ENCODE measurements at regions not wholly inside any gene's neighbourhood (a gene's known extent, or its start where the extent isn't known, plus 50 kb on each side); places are given as distances from the start of the nearest gene placed in this dataset.

DNA sequence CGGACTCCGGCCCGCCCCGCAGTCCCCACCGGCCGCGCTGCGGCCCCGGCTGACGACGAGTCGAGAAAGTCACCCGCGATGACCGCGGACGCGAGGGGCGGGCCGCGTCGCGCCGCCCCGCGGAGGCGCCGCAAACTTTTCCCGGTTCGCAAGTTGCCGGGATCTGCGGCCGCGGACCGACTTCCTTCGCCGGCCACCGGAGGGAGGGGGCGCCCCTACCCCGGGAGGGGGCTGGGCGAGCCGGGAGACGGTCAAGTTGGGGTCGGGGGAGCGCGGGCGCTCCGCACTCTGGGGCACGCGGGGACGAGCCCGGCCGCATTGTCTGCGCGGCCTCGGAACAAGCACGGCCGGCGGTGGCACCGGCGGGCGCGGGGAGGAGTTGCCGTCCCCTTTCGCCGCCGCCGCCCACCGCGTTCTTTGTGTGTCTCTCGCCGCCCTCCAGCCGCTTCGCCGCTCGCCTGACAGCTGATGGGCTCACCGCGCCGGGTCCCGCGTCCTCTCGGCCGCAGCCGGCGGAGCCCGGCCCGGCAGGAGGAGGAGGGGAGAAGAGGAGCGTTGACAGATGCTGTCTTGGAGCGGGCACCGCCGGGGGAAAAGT, 131.6 kb downstream of the OGFRL1 start:
- Histone ChIP-seq H3K9me2 (replicated peaks; ENCODE audit: control insufficient read depth, low read length) (no peaks in the 10 kb centered on the region), H3K9me3 (ENCODE audit: control insufficient read depth, insufficient read depth, low read length) (no peaks in the 10 kb centered on the region), H3F3A (ENCODE audit: control insufficient read depth, insufficient read depth) (no peaks in the 10 kb centered on the region), H3K27me3 (ENCODE audit: control insufficient read depth, low read length) (no peaks in the 10 kb centered on the region), H3K4me3 (ENCODE audit: low read length) (no peak overlapping the region), H4K20me1 (ENCODE audit: control insufficient read depth, insufficient read depth, low read depth, low read length) (no peaks in the 10 kb centered on the region), H3K36me3 (ENCODE audit: control insufficient read depth, low read length) (no peaks in the 10 kb centered on the region), H3K79me2 (ENCODE audit: control insufficient read depth, low read length) (no peaks in the 10 kb centered on the region), H3K4me2 (ENCODE audit: low read length) (no peak overlapping the region), H3K4me1 (ENCODE audit: control insufficient read depth, low read length) (no peaks in the 10 kb centered on the region), H3K27ac (ENCODE audit: low read depth, low read length) (no peak overlapping the region)
- TF ChIP-seq, protein P1, sequence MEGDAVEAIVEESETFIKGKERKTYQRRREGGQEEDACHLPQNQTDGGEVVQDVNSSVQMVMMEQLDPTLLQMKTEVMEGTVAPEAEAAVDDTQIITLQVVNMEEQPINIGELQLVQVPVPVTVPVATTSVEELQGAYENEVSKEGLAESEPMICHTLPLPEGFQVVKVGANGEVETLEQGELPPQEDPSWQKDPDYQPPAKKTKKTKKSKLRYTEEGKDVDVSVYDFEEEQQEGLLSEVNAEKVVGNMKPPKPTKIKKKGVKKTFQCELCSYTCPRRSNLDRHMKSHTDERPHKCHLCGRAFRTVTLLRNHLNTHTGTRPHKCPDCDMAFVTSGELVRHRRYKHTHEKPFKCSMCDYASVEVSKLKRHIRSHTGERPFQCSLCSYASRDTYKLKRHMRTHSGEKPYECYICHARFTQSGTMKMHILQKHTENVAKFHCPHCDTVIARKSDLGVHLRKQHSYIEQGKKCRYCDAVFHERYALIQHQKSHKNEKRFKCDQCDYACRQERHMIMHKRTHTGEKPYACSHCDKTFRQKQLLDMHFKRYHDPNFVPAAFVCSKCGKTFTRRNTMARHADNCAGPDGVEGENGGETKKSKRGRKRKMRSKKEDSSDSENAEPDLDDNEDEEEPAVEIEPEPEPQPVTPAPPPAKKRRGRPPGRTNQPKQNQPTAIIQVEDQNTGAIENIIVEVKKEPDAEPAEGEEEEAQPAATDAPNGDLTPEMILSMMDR (IDR thresholded peaks at IDR 0.05; ENCODE audit: low read depth, low read length, poor library complexity, severe bottlenecking), result no peak
- no peak for TF ChIP-seq EZH2phosphoT487 (IDR thresholded peaks at IDR 0.05; ENCODE audit: borderline replicate concordance, low read length)

GRCh38 chr6:71420693-71421328, 132.2 kb downstream of the OGFRL1 start:
- Histone ChIP-seq H4K20me1 (ENCODE audit: control insufficient read depth, insufficient read depth, low read depth, low read length) (no peaks in the 10 kb centered on the region), H3K79me2 (ENCODE audit: control insufficient read depth, low read length) (no peaks in the 10 kb centered on the region), H3K27me3 (ENCODE audit: control insufficient read depth, low read length) (no peaks in the 10 kb centered on the region), H3K4me3 (ENCODE audit: low read length) (no peak overlapping the region), H3K9me3 (ENCODE audit: control insufficient read depth, insufficient read depth, low read length) (no peaks in the 10 kb centered on the region), H3K27ac (ENCODE audit: low read depth, low read length) (no peak overlapping the region), H3K9me2 (replicated peaks; ENCODE audit: control insufficient read depth, low read length) (no peaks in the 10 kb centered on the region), H3K36me3 (ENCODE audit: control insufficient read depth, low read length) (no peaks in the 10 kb centered on the region), H3K4me2 (ENCODE audit: low read length) (no peak overlapping the region), H3F3A (ENCODE audit: control insufficient read depth, insufficient read depth) (no peaks in the 10 kb centered on the region), H3K4me1 (ENCODE audit: control insufficient read depth, low read length) (no peaks in the 10 kb centered on the region)
- TF ChIP-seq, protein P1 (IDR thresholded peaks at IDR 0.05; ENCODE audit: low read depth, low read length, poor library complexity, severe bottlenecking), result no peak
- no peak for TF ChIP-seq EZH2phosphoT487 (IDR thresholded peaks at IDR 0.05; ENCODE audit: borderline replicate concordance, low read length)

DNA sequence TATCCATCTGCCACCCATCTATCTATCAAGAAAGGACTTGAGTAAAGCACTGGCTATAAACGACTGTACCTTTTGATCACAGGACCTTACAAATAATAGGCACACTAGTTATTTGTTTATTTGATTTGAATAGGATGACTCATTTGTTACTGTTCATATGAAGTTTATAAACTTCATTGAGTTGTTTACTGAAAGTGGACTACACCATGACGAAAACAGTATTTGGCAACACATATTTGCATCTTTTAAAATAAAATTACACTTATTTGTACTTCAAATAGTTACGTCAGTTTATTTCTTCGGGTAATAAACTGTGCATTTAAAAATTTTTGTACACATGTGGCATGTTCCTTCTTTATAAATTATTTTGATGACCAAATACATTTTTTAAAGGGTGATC, 133.0 kb downstream of the OGFRL1 start:
- Histone ChIP-seq H3K4me3 (ENCODE audit: low read length) (no peak overlapping the region), H3K4me2 (ENCODE audit: low read length) (no peak overlapping the region)

More for the DNA sequence above, 133.0 kb downstream of the OGFRL1 start:
- Histone ChIP-seq H3K9me3 (ENCODE audit: control insufficient read depth, insufficient read depth, low read length) (no peaks in the 10 kb centered on the region), H3K4me1 (ENCODE audit: control insufficient read depth, low read length) (no peaks in the 10 kb centered on the region), H3K9me2 (replicated peaks; ENCODE audit: control insufficient read depth, low read length) (no peaks in the 10 kb centered on the region), H3K36me3 (ENCODE audit: control insufficient read depth, low read length) (no peaks in the 10 kb centered on the region), H3F3A (ENCODE audit: control insufficient read depth, insufficient read depth) (no peaks in the 10 kb centered on the region), H3K27me3 (ENCODE audit: control insufficient read depth, low read length) (no peaks in the 10 kb centered on the region; the same call in 1 of the 2 replicates), H3K79me2 (ENCODE audit: control insufficient read depth, low read length) (no peaks in the 10 kb centered on the region), H4K20me1 (ENCODE audit: control insufficient read depth, insufficient read depth, low read depth, low read length) (no peaks in the 10 kb centered on the region), H3K27ac (ENCODE audit: low read depth, low read length) (no peak overlapping the region)
- TF ChIP-seq EZH2phosphoT487 (IDR thresholded peaks at IDR 0.05; ENCODE audit: borderline replicate concordance, low read length), result no peak
- TF ChIP-seq, protein P1 (IDR thresholded peaks at IDR 0.05; ENCODE audit: low read depth, low read length, poor library complexity, severe bottlenecking), result no peak

Measured in DOHH2 (cell line).